ENCODE measurements at regions not wholly inside any gene's neighbourhood (a gene's known extent, or its start where the extent isn't known, plus 50 kb on each side); places are given as distances from the start of the nearest gene placed in this dataset.

GRCh38 chr9:102185962-102186361 is 447.5 kb upstream of the GRIN3A start:
- TF ChIP-seq NFIC (IDR thresholded peaks at IDR 0.05) (no peak), TAF1 (IDR thresholded peaks at IDR 0.05; ENCODE audit: low read depth) (no peak), CREB1 (IDR thresholded peaks at IDR 0.05; ENCODE audit: low read depth) (no peak), EGR1 (IDR thresholded peaks at IDR 0.05) (no peak), TEAD4 (IDR thresholded peaks at IDR 0.05) (no peak), ZBTB7A (IDR thresholded peaks at IDR 0.05; ENCODE audit: low read depth) (no peak), REST (IDR thresholded peaks at IDR 0.05; ENCODE audit: low read depth) (no peak), MAX (IDR thresholded peaks at IDR 0.05) (no peak), EP300 (IDR thresholded peaks at IDR 0.05; ENCODE audit: borderline replicate concordance) (no peak), RAD21 (IDR thresholded peaks at IDR 0.05; ENCODE audit: low read depth) (no peak), USF1 (IDR thresholded peaks at IDR 0.05) (no peak)

- no peak for TF ChIP-seq YY1 (IDR thresholded peaks at IDR 0.05; ENCODE audit: low read depth)
- TF ChIP-seq NFIC (IDR thresholded peaks at IDR 0.05), result no peak
- TF ChIP-seq TEAD4 (IDR thresholded peaks at IDR 0.05), result no peak
- no peak for TF ChIP-seq CEBPB (IDR thresholded peaks at IDR 0.05)
- no peak for TF ChIP-seq EP300 (IDR thresholded peaks at IDR 0.05; ENCODE audit: borderline replicate concordance)
- no peak for TF ChIP-seq USF1 (IDR thresholded peaks at IDR 0.05)
- TF ChIP-seq TCF12 (IDR thresholded peaks at IDR 0.05; ENCODE audit: low read depth), result no peak
- TF ChIP-seq ZBTB7A (IDR thresholded peaks at IDR 0.05; ENCODE audit: low read depth), result no peak
- no peak for TF ChIP-seq CREB1 (IDR thresholded peaks at IDR 0.05; ENCODE audit: low read depth)
- TF ChIP-seq EGR1 (IDR thresholded peaks at IDR 0.05), result no peak
- no peak for TF ChIP-seq MAX (IDR thresholded peaks at IDR 0.05)
- no peak for TF ChIP-seq REST (IDR thresholded peaks at IDR 0.05; ENCODE audit: low read depth)
- no peak for TF ChIP-seq TAF1 (IDR thresholded peaks at IDR 0.05; ENCODE audit: low read depth)
- no peak for TF ChIP-seq RAD21 (IDR thresholded peaks at IDR 0.05; ENCODE audit: low read depth)
These were observed 446.9 kb upstream of the GRIN3A start for GRCh38 chr9:102185371-102185770.

GRCh38 chr9:102178811-102179210 is 440.4 kb upstream of the GRIN3A start:
- no peak for TF ChIP-seq TEAD4 (IDR thresholded peaks at IDR 0.05)
- no peak for TF ChIP-seq EP300 (IDR thresholded peaks at IDR 0.05; ENCODE audit: borderline replicate concordance)
- no peak for TF ChIP-seq ZBTB7A (IDR thresholded peaks at IDR 0.05; ENCODE audit: low read depth)
- TF ChIP-seq FOXM1 (IDR thresholded peaks at IDR 0.05; ENCODE audit: borderline replicate concordance, low read depth), result no peak
- no peak for TF ChIP-seq EGR1 (IDR thresholded peaks at IDR 0.05)
- TF ChIP-seq REST (IDR thresholded peaks at IDR 0.05; ENCODE audit: low read depth), result no peak

GRCh38 chr9:102164247-102164646 is 425.8 kb upstream of the GRIN3A start:
- TF ChIP-seq EGR1 (IDR thresholded peaks at IDR 0.05), result no peak
- TF ChIP-seq REST (IDR thresholded peaks at IDR 0.05; ENCODE audit: low read depth), result no peak
- TF ChIP-seq MAX (IDR thresholded peaks at IDR 0.05), result no peak
- TF ChIP-seq CREB1 (IDR thresholded peaks at IDR 0.05; ENCODE audit: low read depth), result no peak
- no peak for TF ChIP-seq FOXM1 (IDR thresholded peaks at IDR 0.05; ENCODE audit: borderline replicate concordance, low read depth)
- no peak for TF ChIP-seq TEAD4 (IDR thresholded peaks at IDR 0.05)
- TF ChIP-seq CEBPB (IDR thresholded peaks at IDR 0.05), result no peak
- TF ChIP-seq USF1 (IDR thresholded peaks at IDR 0.05), result no peak
- no peak for TF ChIP-seq TCF12 (IDR thresholded peaks at IDR 0.05; ENCODE audit: low read depth)
- no peak for TF ChIP-seq ZBTB7A (IDR thresholded peaks at IDR 0.05; ENCODE audit: low read depth)

All from Ishikawa (cell line).